ENCODE measurements at regions not wholly inside any gene's neighbourhood (a gene's known extent, or its start where the extent isn't known, plus 50 kb on each side); places are given as distances from the start of the nearest gene placed in this dataset.
A peak's percentile ranks its signal among the peaks of the same experiment; 100 is the strongest.

- TF ChIP-seq CTCF (IDR thresholded peaks at IDR 0.05; ENCODE audit: low read depth, low read length, missing control alignments) = no peak
Observed at GRCh38 chr7:47026780-47027361, 555.0 kb downstream of the TNS3 start.

GRCh38 chr7:47024991-47025390, 556.9 kb downstream of the TNS3 start:
- no peak overlapping the region for H3K4me3 ChIP-seq (ENCODE audit: low read depth, low read length)
- in situ Hi-C loops (cut with HindIII; ENCODE audit: low pct_ligation_motif_present, low sequenced_read_pairs) = no loop called here
- TF ChIP-seq CTCF (IDR thresholded peaks at IDR 0.05; ENCODE audit: low read depth, low read length, missing control alignments) = no peak

More at GRCh38 chr7:47026780-47027361, 555.0 kb downstream of the TNS3 start:
- Histone ChIP-seq H3K27ac (no peak overlapping the region), H3K27me3 (replicated peaks) (no peaks in the 10 kb centered on the region), H3K4me3 (ENCODE audit: low read depth, low read length) (no peak overlapping the region), H3K36me3 (replicated peaks) (no peaks in the 10 kb centered on the region)
- in situ Hi-C loops (cut with HindIII; ENCODE audit: low pct_ligation_motif_present, low sequenced_read_pairs) = no loop called here
- no peak for DNase-seq

GRCh38 chr7:47008461-47008860, 573.5 kb downstream of the TNS3 start:
- DNase-seq = peak; percentile 6
- H3K27me3 ChIP-seq (replicated peaks) = no peaks in the 10 kb centered on the region
- TF ChIP-seq CTCF (IDR thresholded peaks at IDR 0.05; ENCODE audit: low read depth, low read length, missing control alignments) = no peak
- in situ Hi-C loops (cut with HindIII; ENCODE audit: low pct_ligation_motif_present, low sequenced_read_pairs) = no loop called here
- H3K27ac ChIP-seq = no peak overlapping the region
- H3K36me3 ChIP-seq (replicated peaks) = no peaks in the 10 kb centered on the region
- no peak overlapping the region for H3K4me3 ChIP-seq (ENCODE audit: low read depth, low read length)

More at GRCh38 chr7:47024991-47025390, 556.9 kb downstream of the TNS3 start:
- H3K27me3 ChIP-seq (replicated peaks) = no peaks in the 10 kb centered on the region
- H3K27ac ChIP-seq = no peak overlapping the region
- no peak for DNase-seq
- no peaks in the 10 kb centered on the region for H3K36me3 ChIP-seq (replicated peaks)

GRCh38 chr7:47007471-47007870, 574.4 kb downstream of the TNS3 start:
- no peak for DNase-seq
- Histone ChIP-seq H3K36me3 (replicated peaks) (no peaks in the 10 kb centered on the region), H3K27me3 (replicated peaks) (no peaks in the 10 kb centered on the region), H3K27ac (no peak overlapping the region), H3K4me3 (ENCODE audit: low read depth, low read length) (no peak overlapping the region)
- in situ Hi-C loops (cut with HindIII; ENCODE audit: low pct_ligation_motif_present, low sequenced_read_pairs) = no loop called here
- TF ChIP-seq CTCF (IDR thresholded peaks at IDR 0.05; ENCODE audit: low read depth, low read length, missing control alignments) = no peak

GRCh38 chr7:47000561-47000960, 581.4 kb downstream of the TNS3 start:
- in situ Hi-C loops (cut with HindIII; ENCODE audit: low pct_ligation_motif_present, low sequenced_read_pairs) = no loop called here
- DNase-seq = no peak
- TF ChIP-seq CTCF (IDR thresholded peaks at IDR 0.05; ENCODE audit: low read depth, low read length, missing control alignments) = no peak
- Histone ChIP-seq H3K4me3 (ENCODE audit: low read depth, low read length) (no peak overlapping the region), H3K27me3 (replicated peaks) (no peaks in the 10 kb centered on the region), H3K36me3 (replicated peaks) (no peaks in the 10 kb centered on the region), H3K27ac (no peak overlapping the region)

- Histone ChIP-seq H3K36me3 (replicated peaks) (no peaks in the 10 kb centered on the region), H3K4me3 (ENCODE audit: low read depth, low read length) (no peak overlapping the region), H3K27me3 (replicated peaks) (no peaks in the 10 kb centered on the region), H3K27ac (no peak overlapping the region)
- in situ Hi-C loops (cut with HindIII; ENCODE audit: low pct_ligation_motif_present, low sequenced_read_pairs) = no loop called here
- no peak for TF ChIP-seq CTCF (IDR thresholded peaks at IDR 0.05; ENCODE audit: low read depth, low read length, missing control alignments)
- DNase-seq = no peak
Observed at GRCh38 chr7:46999866-47000265, 582.0 kb downstream of the TNS3 start.

All from brain microvascular endothelial cell (primary cell).